ENCODE measurements at regions not wholly inside any gene's neighbourhood (a gene's known extent, or its start where the extent isn't known, plus 50 kb on each side); places are given as distances from the start of the nearest gene placed in this dataset.
"Not testable (repeated sequence)": the region's sequence is repeated elsewhere in the genome, so short reads cannot be mapped to it uniquely, and the experiment has no call there.

DNA sequence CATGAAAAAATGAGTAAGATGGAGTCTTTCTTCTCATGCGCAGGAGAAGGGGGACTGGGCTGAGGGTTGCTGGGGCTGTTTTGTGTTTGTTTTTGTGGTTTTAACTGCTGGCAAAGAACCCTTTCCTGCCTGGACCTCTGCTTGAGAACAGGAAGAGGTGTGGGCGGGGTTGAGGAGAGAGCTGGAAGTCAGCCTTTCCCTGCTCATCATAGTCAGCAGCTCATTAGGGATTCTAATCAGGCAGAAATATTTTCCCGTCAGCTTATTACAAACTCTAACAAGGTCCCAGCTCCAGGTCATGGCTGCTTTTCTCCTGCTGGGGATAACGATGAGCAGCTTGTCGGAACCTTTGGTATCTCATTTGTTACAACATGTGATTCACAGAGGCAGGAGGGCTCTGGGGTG is 185.0 kb upstream of the NRXN3 start:
- DNase-seq (ENCODE audit: low read depth), result peak; percentile 56

DNA sequence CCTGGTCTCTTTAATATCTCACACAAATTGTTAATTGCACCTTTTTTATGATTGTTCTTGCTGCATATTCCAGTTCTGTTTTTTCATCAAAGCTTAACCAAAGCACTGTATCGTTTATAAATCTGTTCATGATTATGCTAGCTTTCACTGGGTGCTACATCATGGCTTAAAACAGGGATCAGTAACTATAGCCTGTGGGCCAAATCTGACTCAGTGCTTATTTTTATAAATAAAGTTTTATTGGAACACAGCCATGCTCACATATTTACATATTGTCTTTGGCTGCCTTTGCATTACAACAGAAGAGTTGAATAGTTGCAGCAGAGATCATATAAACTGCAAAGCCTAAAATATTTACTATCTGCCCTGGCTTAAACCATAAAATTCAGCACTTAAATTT is 183.4 kb upstream of the NRXN3 start:
- no peak for DNase-seq (ENCODE audit: low read depth)

DNA sequence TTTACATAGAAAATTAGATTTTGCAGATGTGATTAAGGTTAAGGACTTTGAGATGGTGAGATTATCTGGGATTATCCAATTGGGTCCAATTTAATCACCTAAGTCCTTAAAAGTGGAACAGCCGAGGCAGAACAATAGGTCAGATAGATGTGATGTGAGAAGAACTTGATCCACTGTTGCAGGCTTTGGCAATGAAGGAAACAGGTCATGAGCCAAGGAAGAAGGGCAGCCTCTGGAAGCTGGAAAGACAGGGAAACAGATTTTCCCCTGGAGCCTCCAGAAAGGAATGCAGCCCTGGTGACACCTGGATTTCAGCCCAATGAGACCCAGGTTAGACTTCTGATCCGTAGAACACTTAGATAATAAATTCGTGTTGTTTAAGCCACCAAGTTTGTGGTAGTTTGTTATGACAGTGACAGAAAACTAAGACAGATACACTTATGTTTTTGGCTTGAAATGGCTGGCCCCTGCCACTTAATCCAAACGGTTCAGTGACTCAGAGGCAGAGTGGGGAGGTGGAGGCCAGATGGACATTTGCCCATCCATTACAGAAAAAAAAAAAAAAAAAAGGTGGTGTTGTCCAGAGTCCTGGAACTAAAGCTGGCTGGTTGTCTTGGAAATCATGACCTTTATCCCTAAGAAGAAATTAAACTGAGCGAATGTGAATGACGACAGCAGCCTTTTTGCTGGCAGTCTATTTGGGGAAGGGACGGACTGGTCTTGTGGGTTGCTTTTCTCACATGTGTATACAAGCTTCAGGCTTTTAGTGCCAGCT is 181.9 kb upstream of the NRXN3 start:
- no peak for DNase-seq (ENCODE audit: low read depth)

DNA sequence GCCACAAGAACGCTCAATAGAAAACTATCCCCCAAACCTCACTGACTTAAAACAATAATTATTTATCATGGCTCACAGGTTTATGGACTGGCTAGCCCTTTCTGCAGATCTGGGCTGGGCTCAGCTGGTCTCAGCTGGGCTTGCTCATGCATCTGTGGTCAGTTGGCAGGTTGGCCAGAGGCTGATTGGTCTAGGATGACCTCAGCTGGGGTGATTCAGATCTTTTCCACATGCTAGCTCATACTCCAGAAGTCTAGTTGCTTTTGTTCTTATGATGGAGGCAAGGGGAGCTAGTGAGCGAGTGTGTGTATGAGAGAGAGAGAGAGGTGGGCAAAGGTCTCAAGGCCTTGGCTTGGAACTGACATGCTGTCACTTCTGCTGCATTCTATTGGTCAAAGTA is 181.2 kb upstream of the NRXN3 start:
- peak; percentile 61 for DNase-seq (ENCODE audit: low read depth)

DNA sequence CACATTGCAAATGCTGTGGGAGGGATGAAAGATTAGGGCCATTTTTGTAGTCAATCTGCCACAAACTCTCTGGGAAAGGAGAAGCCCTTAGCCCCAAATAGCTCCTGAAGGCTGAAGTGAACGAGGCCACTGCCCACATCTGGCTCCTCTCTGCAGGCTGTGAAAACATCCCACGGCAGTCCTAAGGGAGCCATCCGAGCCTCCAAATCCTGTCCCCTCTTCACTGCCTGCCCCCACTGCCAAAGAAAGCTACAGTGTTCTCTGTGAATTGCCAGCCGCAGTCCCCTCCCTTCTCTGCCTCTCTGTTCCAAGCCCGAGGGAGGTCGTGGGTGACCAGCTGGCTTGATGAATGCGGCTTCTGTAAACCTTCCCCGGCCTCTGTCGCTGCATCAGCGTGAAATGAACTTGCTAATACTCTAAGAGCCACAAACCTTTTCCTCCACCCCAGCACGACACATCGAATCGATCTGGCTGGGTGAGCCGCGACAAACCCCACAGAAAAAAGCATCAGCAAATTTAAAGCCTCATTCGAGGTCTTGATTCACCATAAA is 180.7 kb upstream of the NRXN3 start:
- no peak for DNase-seq (ENCODE audit: low read depth)

DNA sequence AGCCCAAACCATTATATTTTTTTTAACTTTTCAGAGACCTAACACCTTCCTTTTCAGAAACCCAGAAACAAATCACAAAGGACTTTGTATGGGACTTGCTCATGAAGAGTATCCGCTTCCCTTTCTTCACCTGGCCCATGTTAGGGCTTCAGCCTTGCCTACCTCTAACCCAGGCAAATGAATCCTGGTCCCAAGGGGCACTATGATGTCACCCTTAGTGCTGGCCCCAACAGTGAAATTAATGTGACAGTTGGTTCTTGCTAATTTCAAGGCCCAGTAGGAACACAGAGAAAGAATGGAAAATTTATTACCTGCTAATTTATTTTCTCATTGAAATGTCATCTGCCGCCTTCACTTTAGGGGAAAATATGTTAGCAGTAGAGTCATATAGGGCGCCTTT is 179.8 kb upstream of the NRXN3 start:
- no peak for DNase-seq (ENCODE audit: low read depth)

DNA sequence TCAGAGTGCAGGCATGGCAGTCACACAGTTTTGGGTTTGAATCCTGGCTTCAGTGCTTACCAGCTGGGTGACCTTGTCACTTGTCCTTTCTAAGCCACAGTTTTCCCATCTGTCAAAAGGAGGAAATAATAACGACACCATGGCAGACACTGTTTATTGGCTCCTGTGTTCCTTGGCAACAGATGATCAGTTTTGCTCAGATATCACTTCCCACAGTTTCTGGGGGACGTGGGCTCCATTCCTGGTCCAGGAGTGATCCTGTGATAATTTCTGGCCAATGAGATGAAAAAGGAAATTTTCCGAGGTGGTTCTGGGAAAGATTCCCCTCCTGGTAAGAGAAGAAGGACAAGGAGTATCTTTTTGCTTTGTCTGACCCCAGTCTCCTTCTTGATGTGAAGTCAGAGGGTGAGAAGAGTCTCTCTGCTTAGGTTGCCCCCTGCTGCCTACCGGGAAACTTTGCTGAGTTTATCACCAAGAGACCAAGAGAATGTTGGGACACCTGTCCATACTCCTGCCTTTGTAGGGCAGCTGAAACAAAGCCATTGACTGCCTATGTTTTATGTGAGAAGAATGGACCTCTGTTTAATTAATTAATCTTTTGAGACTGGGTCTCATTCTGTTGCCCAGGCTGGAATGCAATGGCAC is 178.9 kb upstream of the NRXN3 start:
- no peak for DNase-seq (ENCODE audit: low read depth)

DNA sequence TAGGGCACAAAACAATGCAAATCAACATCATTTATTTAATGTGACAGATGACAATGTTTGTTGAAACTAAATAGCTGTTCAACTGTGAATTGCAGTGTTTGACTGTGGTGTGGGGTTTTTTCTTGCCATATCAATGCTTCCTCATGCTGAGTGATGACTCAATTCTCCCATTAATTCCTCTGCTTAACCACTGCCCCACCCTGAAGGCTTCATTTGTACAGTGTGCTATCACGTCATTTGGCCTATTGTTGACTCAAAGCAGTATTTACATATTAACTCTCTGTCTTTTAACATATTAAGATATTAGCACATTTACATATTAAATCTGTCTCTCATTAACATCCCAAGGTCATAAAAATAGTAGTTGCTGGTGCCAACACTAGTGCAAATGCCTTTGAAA is 164.8 kb upstream of the NRXN3 start:
- DNase-seq (ENCODE audit: low read depth), result peak; percentile 48

DNA sequence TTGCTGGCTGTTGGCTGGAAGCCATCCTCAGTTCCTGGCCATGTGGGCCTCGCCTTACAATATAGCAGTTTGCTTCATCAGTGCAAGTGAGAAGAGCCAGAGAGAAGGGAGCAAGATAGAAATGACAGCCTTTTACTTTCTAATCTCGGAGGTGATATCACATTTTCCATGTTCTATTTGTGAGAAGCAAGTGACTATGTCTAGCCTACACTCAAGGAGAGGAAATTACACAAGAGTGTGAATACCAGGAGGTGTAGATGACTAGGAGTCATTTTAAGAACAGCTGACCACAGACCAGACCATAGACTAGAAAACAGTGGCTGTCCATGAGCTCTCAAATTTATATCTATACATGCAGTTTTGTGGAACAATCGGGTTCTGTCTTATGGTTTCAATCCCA is 163.0 kb upstream of the NRXN3 start:
- DNase-seq (ENCODE audit: low read depth), result no peak

DNA sequence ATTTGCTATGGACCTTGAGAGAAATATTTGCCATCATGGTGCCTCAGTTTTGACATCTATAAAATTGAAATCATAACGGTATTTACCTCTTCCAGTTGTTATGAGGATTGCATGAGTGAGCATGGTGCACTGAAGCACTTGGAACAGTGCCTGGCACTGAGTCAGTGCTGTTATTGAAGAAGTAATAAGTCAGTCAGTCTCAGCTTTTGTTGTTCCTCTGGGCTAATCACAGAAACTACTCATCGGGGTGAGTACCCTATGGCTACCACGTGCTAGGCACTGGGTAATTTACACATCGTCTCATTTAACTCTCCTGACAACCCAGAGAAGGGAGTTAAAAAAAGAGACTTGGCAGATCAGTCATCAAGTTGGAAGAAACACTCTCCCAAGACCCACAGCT is 159.5 kb upstream of the NRXN3 start:
- DNase-seq (ENCODE audit: low read depth), result peak; percentile 62

DNA sequence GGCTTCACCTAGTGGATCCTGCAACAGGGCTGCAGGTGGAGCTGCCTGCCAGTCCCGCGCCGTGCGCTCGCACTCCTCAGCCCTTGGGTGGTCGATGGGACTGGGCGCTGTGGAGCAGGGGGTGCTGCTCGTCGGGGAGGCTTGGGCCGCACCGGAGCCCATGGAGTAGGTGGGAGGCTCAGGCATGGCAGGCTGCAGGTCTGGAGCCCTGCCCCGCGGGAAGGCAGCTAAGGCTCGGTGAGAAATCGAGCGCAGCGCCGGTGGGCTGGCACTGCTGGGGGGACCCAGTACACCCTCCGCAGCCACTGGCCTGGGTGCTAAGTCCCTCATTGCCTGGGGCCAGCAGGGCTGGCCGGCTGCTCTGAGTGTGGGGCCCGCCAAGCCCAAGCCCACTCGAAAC is 156.3 kb upstream of the NRXN3 start:
- DNase-seq (ENCODE audit: low read depth), result not testable (repeated sequence)

DNA sequence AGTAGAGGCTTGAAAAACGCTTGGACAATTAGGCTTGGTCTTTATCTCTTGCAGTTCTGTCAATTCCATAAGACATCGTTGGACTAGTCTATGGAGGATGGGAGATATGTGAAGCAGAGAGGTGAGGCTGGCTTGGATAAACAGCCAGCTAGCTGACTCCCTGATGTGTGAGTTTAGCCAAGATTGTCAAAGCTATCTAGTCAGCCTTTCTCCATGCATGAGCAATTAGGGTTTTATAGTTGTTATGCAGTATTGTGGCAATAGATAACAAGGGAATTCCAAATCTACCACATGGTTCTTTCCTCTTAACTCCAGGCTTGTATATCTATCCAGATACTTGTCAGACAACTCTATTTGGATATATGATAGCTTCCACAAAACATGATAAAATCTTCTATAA is 153.6 kb upstream of the NRXN3 start:
- no peak for DNase-seq (ENCODE audit: low read depth)

DNA sequence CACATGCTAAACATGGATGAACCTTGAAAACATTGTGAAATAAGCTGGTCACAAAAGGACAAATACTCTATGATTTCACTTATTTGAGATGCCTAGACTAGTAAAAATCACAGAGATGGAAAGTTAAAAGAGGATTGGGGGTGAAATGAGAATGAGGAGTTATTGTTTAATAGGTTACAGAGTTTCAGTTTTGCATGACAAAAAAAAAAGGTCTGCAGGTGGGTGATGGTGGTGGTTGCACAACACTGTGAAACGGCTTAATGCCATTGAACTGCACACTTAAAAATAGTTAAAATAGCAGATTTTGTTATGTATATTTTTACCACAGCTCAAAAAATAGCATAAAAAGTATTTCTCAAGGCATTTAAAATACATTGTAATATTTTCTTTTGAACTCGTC is 151.9 kb upstream of the NRXN3 start:
- DNase-seq (ENCODE audit: low read depth), result no peak

DNA sequence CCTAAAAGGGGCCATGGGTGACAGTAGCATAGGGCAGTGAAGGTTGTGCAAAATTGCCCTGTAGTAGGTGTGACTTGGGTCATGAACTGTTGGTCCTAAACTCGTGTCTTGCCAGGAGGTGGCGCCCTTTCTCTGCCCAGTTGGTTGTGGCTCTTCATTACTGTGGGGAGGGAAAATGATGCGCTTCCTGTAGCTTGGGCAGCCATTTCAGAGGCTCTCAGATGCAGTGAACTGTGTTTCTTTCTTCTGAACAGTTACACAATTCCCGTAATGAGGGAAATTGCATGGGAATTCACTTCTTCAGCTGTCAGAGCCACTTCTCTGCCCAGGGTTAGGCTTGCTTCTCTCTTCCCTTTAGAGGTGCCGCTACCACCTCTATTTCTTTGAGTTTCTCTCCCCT is 148.1 kb upstream of the NRXN3 start:
- peak; percentile 48 for DNase-seq (ENCODE audit: low read depth)

DNA sequence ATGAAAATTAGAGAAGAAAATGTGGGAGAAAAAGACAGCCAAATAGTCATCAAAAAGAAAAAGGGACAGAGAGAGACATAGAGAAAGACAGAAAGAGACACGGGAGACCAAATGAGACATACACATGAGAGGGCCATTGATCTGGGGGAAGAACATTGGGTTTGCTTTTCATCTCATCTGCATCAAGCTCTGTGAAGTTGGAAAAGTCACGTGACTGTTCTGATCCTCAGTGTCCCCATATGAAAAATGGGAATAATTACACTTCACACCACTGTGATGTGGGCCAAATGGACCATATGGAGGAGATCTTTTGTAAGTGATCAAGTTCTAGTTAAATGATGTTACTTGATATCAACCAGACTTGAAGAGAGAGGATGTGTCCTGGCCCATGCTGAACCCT is 147.1 kb upstream of the NRXN3 start:
- DNase-seq (ENCODE audit: low read depth), result no peak

DNA sequence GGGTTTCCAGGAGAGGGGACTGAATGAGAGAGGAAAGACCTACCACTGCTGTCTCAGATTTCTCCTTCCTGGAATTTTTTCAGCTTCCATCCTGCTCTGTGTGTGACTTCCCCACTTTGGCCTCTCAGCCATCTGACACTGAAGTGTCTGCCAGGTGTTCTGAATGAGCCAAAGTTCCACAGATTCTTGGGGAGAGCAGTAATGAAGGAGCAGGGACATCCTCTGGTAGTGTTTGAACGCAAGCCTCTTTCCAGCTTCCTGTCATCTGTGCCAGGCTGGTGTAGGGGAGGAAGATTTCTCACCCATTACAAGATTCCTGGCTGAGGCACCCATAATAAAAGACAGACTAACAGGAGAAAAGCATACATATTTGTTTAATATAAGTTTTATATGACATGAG is 141.7 kb upstream of the NRXN3 start:
- no peak for DNase-seq (ENCODE audit: low read depth)

DNA sequence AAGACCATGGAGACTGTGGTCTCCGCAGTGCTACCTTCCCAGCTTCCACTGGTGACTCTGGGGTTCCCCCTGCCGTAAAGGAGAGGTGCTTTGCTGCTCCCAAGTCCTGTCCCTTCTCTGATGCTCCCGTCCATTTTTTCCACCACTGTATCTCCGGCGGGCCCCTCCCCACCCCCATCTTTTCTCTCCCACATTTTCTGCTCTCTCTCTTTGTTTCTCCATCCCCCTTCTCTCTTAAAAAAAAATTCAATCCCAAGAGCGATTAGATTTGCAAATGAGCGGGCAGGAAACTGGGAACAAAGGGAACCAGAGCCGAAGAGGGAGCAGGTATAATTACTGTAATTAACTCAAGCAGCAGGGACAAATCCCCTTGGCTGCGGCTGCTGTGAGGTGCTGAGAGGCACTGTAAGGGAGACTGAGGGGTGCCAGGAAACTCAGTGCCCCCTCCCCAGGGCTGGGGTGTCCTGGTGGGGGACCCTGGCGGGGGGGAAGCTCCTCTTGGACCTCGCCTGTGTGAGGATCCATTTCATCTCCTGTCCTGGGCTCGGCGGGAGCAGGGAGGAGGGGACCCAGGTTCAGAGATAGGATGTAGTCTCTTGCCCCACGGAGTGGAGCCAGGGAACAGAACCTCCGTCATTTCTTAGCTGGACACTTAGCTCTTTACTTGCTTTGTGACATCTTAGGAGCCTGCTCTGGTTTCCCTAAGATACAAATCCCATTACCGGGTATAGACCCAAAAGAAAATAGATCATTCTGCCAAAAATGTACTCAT is 140.4 kb upstream of the NRXN3 start:
- DNase-seq (ENCODE audit: low read depth), result no peak

DNA sequence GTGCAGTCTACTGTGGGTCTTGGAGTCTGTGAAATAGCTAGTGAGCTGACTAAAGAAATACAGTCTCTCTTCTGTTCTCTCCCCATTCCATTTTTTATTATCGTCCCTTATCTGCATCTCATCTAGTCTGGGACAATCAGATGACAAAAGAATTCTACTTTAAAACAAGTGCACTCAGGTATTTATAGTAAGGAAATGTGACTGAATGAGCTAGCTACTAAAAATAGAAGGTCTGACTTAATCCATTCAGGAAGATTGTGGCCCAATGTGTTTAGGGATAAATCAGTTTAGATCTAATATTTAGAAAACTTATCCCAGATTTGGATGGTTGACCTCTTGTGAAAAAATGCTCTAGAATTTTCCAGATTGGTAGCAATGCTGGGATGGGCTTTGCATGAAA is 126.8 kb upstream of the NRXN3 start:
- no peak for DNase-seq (ENCODE audit: low read depth)

DNA sequence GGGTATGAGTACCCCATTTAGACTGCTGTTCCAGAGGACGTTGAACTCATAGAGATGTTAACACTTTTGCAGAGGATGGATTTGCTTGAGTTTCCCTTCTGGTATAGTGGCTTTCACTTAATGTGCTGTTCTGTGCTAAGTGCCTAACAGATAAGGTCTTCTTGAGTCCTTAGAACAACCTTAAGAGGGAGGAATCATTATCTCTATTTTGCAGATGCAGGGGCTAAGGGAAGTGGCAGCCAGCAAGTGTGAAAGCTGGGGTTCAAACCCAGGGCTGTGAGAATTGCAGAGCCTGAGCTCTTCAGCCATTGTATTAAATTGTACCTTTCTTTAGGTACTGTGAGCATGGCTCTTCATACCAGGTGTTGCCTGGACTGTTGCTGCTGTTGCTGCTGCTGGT is 122.1 kb upstream of the NRXN3 start:
- no peak for DNase-seq (ENCODE audit: low read depth)

DNA sequence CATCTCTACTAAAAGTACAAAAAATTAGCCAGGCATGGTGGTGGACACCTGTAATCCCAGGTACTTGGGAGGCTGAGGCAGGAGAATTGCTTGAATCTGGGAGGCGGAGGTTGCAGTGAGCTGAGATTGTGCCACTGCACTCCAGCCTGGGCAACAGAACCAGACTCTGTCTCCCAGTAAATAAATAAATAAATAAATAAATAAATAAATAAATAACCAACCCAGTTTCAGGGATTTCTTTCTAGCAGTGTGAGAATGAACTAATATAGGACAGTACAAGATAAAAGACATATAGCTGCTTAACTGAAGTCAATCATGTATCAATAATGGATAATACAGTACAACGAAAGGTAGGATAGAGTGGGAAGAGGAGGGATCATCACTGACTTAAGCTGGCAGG is 113.3 kb upstream of the NRXN3 start:
- not testable (repeated sequence) for DNase-seq (ENCODE audit: low read depth)

DNA sequence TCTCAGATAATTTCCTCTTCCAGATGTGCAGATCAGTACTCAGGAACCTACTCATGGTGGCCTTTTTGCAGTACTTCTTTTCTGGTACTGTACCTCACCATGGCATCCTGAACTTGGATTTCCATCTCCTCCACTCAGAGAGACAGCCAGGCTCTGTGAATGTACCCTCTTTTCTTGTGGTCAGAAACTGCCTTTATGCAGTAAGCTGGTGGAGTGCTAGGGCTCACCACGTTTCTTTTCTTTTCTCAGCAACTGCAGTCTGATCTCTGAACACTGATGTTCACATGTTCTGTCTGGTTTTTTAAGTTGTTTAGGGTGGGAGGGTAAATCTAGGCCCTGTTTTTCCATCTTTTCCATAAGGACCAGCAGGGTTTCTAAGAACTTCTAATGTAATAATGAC is 99.8 kb upstream of the NRXN3 start:
- DNase-seq (ENCODE audit: low read depth), result no peak

DNA sequence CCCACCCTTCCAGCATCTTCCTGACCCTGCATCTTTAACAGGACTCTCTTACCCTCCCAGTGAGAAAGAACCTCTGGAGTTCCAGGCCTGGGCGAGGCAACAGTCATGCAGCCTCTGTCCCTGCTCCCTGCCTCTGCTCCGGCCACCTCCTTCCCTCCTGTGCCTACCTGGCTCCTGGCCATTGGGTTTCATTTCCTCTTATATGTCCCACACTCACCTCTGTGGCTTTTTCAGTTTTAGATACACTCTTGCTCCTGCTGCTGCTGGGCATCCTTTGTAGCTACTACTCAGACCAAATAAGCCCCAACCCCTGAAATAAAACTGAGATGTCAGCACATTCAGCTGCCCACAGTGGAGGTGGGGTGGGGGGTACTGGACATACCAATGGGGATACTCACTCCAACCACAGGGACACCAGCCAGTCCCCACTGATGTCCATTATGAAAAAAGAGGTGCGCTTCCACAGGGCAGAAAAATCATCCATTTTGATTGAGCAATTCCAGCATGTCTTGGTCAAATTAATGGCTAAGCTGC is 99.1 kb upstream of the NRXN3 start:
- DNase-seq (ENCODE audit: low read depth), result no peak

Measured in Daoy (cell line).